ENCODE measurements at regions not wholly inside any gene's neighbourhood (a gene's known extent, or its start where the extent isn't known, plus 50 kb on each side); places are given as distances from the start of the nearest gene placed in this dataset.
A peak's percentile ranks its signal among the peaks of the same experiment; 100 is the strongest.
"Not testable (repeated sequence)": the region's sequence is repeated elsewhere in the genome, so short reads cannot be mapped to it uniquely, and the experiment has no call there.

GRCh38 chr22:44620129-44620840, 81.7 kb upstream of the PRR5 start:
- Mint-ChIP-seq H3K4me1 (peaks cover 2% of the 10 kb centered on the region; the same call in 1 of the 2 replicates), H3K4me3 (no peak overlapping the region), H3K27ac (no peak overlapping the region), H3K9me3 (0 out of 2 replicates have a peak, but pooled peaks cover 1% of the 10 kb centered on the region), H3K36me3 (no peaks in the 10 kb centered on the region), H3K27me3 (ENCODE audit: low read depth) (peaks cover 35% of the 10 kb centered on the region)
- TF ChIP-seq ZNF121 (CRISPR knock-in tag; IDR thresholded peaks at IDR 0.05) = no peak
- no peak for TF ChIP-seq HMGA2 (CRISPR knock-in tag; IDR thresholded peaks at IDR 0.05)
- TF ChIP-seq E2F4 (CRISPR knock-in tag; IDR thresholded peaks at IDR 0.05; ENCODE audit: borderline replicate concordance, low read depth) = no peak
- no peak for TF ChIP-seq ZNF425 (CRISPR knock-in tag; conservative IDR thresholded peaks at IDR 0.05)
- TF ChIP-seq JAZF1 (CRISPR knock-in tag; IDR thresholded peaks at IDR 0.05) = no peak
- no peak for TF ChIP-seq SMAD4 (CRISPR knock-in tag; IDR thresholded peaks at IDR 0.05)
- TF ChIP-seq ZNF416 (CRISPR knock-in tag; IDR thresholded peaks at IDR 0.05) = no peak
- TF ChIP-seq ZNF532 (CRISPR knock-in tag; IDR thresholded peaks at IDR 0.05; ENCODE audit: borderline replicate concordance) = no peak
- TF ChIP-seq AR (CRISPR knock-in tag; IDR thresholded peaks at IDR 0.05) = no peak
- TF ChIP-seq HMGXB4 (CRISPR knock-in tag; IDR thresholded peaks at IDR 0.05) = no peak
- TF ChIP-seq ZNF512 (CRISPR knock-in tag; IDR thresholded peaks at IDR 0.05; ENCODE audit: borderline replicate concordance) = no peak
- TF ChIP-seq AFF4 (CRISPR knock-in tag; IDR thresholded peaks at IDR 0.05; ENCODE audit: borderline replicate concordance) = no peak
- DNase-seq (ENCODE audit: low spot score) (peak; percentile 84), ATAC-seq (peak; percentile 68)
- CTCF ChIA-PET = interaction anchor here (1.0 kb wide), 1 partner anchor 11 kb away, joined by 3 read pairs; no protein-coding TSS in a partner anchor
- POLR2A ChIA-PET = no interaction called here

GRCh38 chr22:44619560-44620128, 82.4 kb upstream of the PRR5 start:
- H3K9me3 Mint-ChIP-seq; H3K27ac Mint-ChIP-seq; DNase-seq (ENCODE audit: low spot score); H3K4me3 Mint-ChIP-seq; CTCF ChIA-PET; POLR2A ChIA-PET; H3K4me1 Mint-ChIP-seq; ATAC-seq; H3K36me3 Mint-ChIP-seq: not testable (repeated sequence)
- peaks cover 32% of the 10 kb centered on the region for H3K27me3 Mint-ChIP-seq (ENCODE audit: low read depth)

Measured in WTC11 (cell line).